RWPE2 (cell line): ENCODE measurements at regions not wholly inside any gene's neighbourhood (a gene's known extent, or its start where the extent isn't known, plus 50 kb on each side); places are given as distances from the start of the nearest gene placed in this dataset.

ENCODE experiments used
- ATAC-seq: fragments of 200-7000 bp; cut with Tn5 transposase; 3 replicates; pipeline ENCODE4 v1.9.1; 2021; ENCODE audit warnings: low read depth
- DNase-seq: peaks from one replicate; pipeline ENCODE4 v3.0.0-alpha.2; 2020; ENCODE audit warnings: low spot score
- H3K27ac ChIP-seq: fragments of 450-650 bp; 2 replicates; pipeline ENCODE4 v1.5.1; 2017; ENCODE audit warnings: mild to moderate bottlenecking; ENCODE audit not compliant: poor library complexity, severe bottlenecking
- H3K27me3 ChIP-seq: fragments of 250-450 bp; sonication (Bioruptor Pico); 2 replicates; pipeline ENCODE4 v1.5.1; 2021; ENCODE audit warnings: mild to moderate bottlenecking, moderate library complexity; ENCODE audit not compliant: insufficient read depth, poor library complexity, severe bottlenecking
- H3K36me3 ChIP-seq: fragments of 250-450 bp; sonication (Bioruptor Pico); 2 replicates; pipeline ENCODE4 v1.5.1; 2020; ENCODE audit warnings: low read depth, mild to moderate bottlenecking, moderate library complexity
- H3K4me1 ChIP-seq: fragments of 250-450 bp; sonication (Bioruptor Pico); 2 replicates; pipeline ENCODE4 v1.5.1; 2021; ENCODE audit warnings: mild to moderate bottlenecking, moderate library complexity; ENCODE audit not compliant: insufficient read depth, poor library complexity, severe bottlenecking
- H3K4me3 ChIP-seq: fragments of 250-450 bp; sonication (Bioruptor Pico); 2 replicates; pipeline ENCODE4 v1.5.1; 2021; ENCODE audit warnings: mild to moderate bottlenecking, moderate library complexity; ENCODE audit not compliant: severe bottlenecking
- H3K9me3 ChIP-seq: fragments of 250-450 bp; sonication (Bioruptor Pico); 2 replicates; pipeline ENCODE4 v1.5.1; 2021; ENCODE audit warnings: mild to moderate bottlenecking, moderate library complexity; ENCODE audit not compliant: severe bottlenecking
- TF ChIP-seq, protein P1 (sequence below): fragments of 450-650 bp; IDR thresholded peaks from one replicate; pipeline ENCODE4 v1.5.1; 2017; ENCODE audit warnings: mild to moderate bottlenecking, moderate library complexity; ENCODE audit not compliant: poor library complexity, severe bottlenecking

DNA sequence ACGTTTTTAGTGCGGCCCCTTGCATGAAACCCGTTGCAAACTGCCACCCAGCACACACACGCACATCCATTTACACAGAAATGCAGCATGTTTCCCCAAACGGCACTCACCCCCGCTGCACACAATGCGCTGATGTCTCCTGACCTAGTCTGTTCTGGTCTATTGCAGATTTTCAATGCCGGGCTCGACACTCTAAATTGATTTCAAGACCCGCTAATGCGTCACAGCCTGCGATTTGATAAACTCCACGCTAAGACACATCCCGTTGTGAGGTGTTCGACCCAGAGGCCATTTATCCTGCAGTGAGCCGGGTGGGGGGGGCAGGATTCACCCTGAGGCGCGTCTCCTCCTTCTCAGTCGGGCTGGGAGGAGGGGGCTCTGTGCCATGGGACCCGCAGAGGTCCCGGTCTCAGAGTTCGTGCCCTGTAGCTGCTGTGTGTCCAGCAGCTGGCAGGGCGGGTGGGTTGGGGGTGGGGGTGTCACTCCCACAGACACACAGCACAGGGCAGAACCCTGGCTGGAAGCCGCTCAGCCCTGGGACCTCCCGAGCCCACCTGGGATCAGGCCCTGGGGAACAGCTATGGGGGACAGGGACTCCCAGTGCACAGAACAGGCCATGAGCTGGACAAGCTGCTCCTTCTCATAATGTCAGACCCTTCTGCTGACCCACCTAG is 367.9 kb downstream of the PREX1 start:
- TF ChIP-seq, protein P1, sequence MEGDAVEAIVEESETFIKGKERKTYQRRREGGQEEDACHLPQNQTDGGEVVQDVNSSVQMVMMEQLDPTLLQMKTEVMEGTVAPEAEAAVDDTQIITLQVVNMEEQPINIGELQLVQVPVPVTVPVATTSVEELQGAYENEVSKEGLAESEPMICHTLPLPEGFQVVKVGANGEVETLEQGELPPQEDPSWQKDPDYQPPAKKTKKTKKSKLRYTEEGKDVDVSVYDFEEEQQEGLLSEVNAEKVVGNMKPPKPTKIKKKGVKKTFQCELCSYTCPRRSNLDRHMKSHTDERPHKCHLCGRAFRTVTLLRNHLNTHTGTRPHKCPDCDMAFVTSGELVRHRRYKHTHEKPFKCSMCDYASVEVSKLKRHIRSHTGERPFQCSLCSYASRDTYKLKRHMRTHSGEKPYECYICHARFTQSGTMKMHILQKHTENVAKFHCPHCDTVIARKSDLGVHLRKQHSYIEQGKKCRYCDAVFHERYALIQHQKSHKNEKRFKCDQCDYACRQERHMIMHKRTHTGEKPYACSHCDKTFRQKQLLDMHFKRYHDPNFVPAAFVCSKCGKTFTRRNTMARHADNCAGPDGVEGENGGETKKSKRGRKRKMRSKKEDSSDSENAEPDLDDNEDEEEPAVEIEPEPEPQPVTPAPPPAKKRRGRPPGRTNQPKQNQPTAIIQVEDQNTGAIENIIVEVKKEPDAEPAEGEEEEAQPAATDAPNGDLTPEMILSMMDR, result no peak
- ATAC-seq, result no peak
- Histone ChIP-seq H3K27ac (no peak overlapping the region), H3K4me3 (no peak overlapping the region), H3K9me3 (no peaks in the 10 kb centered on the region), H3K36me3 (no peaks in the 10 kb centered on the region), H3K27me3 (no peaks in the 10 kb centered on the region), H3K4me1 (peaks cover 10% of the 10 kb centered on the region)
- peak; percentile 69 for DNase-seq

DNA sequence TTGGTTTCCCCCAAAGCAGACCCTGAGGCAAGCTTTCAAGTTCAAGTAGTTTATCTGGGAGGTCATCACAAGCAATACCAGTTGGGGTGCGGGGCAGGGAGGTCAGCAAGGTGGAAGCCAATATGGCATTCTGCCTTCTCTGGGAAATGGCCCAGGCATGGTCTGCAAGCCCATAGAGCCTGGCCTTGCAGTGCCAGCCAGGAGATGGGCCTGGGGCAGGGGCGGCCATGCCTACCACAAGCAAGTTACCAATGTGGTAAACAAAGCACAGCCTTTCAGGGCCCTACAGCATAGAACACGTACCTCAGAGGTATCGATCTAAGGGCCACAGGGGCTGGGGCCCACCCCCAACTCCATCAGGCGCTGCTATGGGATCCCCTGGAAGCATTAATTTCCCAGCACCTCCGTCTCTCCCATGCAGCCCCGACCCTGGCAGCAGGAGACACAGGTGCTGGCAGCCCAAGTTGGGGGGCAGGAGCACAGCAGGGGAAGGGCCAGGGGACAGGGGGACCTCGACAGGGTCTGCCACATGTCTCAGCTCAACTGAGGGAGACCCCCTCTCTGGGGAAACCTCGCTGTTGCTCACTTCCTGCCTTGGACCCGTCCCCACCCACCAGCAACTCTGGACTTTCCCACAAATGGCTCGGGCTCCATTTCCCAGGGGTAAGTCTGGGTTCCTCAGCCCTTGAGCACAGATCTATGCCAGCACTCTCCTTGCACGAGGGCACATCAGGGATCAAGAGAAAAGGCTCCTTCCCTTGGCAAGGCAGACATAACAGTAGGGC is 369.0 kb downstream of the PREX1 start:
- DNase-seq (peak; percentile 72), ATAC-seq (no peak)
- H3K27me3 ChIP-seq, result no peaks in the 10 kb centered on the region
- TF ChIP-seq, protein P1, result no peak
- no peak overlapping the region for H3K4me3 ChIP-seq
- peaks cover 14% of the 10 kb centered on the region for H3K4me1 ChIP-seq
- no peak overlapping the region for H3K27ac ChIP-seq
- no peaks in the 10 kb centered on the region for H3K9me3 ChIP-seq
- H3K36me3 ChIP-seq, result no peaks in the 10 kb centered on the region

DNA sequence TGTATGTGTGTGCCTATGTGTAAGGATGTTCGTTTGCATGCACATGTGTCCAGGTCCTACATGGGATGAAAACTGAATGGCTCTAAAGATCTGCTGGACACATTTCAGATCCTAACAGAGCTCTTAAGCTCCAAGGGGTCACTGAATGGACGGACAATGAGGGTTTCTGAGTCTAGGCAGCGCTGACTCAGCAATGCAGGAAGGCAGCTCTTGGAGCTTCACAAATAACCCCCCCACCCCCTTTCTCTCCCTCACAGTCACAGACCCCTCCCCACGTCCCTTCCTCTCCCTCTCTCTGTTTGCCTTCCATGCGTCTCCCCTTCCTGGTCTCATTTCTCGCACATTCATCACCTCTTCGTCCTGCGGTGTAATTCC is 369.8 kb downstream of the PREX1 start:
- H3K27ac ChIP-seq, result no peak overlapping the region
- ATAC-seq, result no peak
- H3K9me3 ChIP-seq, result no peaks in the 10 kb centered on the region
- H3K4me1 ChIP-seq, result peaks cover 17% of the 10 kb centered on the region
- H3K36me3 ChIP-seq, result no peaks in the 10 kb centered on the region
- H3K4me3 ChIP-seq, result no peak overlapping the region
- peak; percentile 52 for DNase-seq
- TF ChIP-seq, protein P1, result no peak
- no peaks in the 10 kb centered on the region for H3K27me3 ChIP-seq

DNA sequence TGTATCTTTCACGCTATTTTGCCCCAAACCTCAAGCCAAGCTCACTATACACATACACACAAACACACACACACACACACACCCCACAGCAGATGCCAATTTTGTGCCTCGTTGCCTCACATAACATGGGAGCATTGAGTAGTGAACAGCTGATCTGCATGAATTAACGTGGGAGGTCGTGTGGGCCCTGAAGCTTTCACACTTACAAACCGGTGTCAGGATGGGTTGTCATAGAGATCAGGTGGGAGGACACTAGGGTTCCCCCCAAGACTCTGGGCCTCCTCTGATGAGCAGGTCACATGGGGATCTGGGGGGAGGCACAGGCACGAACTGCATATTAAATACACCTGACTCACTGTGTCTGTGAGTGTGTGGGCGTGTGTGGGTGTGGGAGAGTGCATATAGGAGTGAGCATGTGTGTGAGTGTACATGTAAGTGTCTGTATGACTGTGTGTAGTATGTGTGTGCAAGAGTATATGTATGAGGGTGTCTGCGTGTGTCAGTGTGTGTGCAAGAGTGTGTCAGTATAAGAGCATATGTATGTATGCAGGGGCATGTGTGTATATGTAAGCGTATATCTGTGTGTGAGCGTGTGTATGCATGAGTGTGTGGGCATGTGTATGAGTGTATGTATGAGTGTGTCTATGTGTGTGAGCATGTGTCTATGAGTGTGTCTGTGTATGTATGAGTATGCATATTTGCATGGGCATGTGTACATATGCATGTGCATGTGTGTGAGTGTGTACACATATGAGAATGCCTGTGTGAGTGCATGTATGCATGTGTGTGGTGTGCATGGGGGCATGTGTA is 370.4 kb downstream of the PREX1 start:
- no peaks in the 10 kb centered on the region for H3K36me3 ChIP-seq
- TF ChIP-seq, protein P1, result no peak
- ATAC-seq (no peak), DNase-seq (peak; percentile 37)
- H3K4me1 ChIP-seq, result peaks cover 17% of the 10 kb centered on the region
- H3K27ac ChIP-seq, result no peak overlapping the region
- H3K4me3 ChIP-seq, result no peak overlapping the region
- no peaks in the 10 kb centered on the region for H3K27me3 ChIP-seq
- no peaks in the 10 kb centered on the region for H3K9me3 ChIP-seq
